ENCODE measurements at regions not wholly inside any gene's neighbourhood (a gene's known extent, or its start where the extent isn't known, plus 50 kb on each side); places are given as distances from the start of the nearest gene placed in this dataset.

GRCh38 chr3:66552846-66553245 is 52.0 kb upstream of the LRIG1 start:
- no peaks in the 10 kb centered on the region for H3F3A ChIP-seq (ENCODE audit: insufficient read depth, low read length)

GRCh38 chr3:66553441-66554113 is 52.8 kb upstream of the LRIG1 start:
- H3K79me2 ChIP-seq (ENCODE audit: low read length), result no peaks in the 10 kb centered on the region
- H3K9me3 ChIP-seq (replicated peaks; ENCODE audit: insufficient read depth, low read length), result no peaks in the 10 kb centered on the region
- TF ChIP-seq CTCF (IDR thresholded peaks at IDR 0.05; ENCODE audit: low read length) (no peak), EZH2phosphoT487 (IDR thresholded peaks at IDR 0.05; ENCODE audit: low read length) (no peak), EZH2 (optimal IDR thresholded peaks at IDR 0.05; ENCODE audit: low read depth, low read length) (no peak)
- no peak overlapping the region for H3K4me2 ChIP-seq (ENCODE audit: low read depth, low read length)
- H3K4me3 ChIP-seq (ENCODE audit: low read length), result no peak overlapping the region
- no peaks in the 10 kb centered on the region for H3F3A ChIP-seq (ENCODE audit: insufficient read depth, low read length)
- no peaks in the 10 kb centered on the region for H3K36me3 ChIP-seq (replicated peaks; ENCODE audit: insufficient read depth, low read length)
- no peak for DNase-seq
- no peak overlapping the region for H3K9ac ChIP-seq (ENCODE audit: low read length)
- H3K9me2 ChIP-seq (replicated peaks; ENCODE audit: insufficient read depth, low read length), result no peaks in the 10 kb centered on the region
- no peaks in the 10 kb centered on the region for H3K4me1 ChIP-seq (ENCODE audit: low read length)
- no peaks in the 10 kb centered on the region for H3K27me3 ChIP-seq (replicated peaks; ENCODE audit: insufficient read depth, low read length)
- H3K27ac ChIP-seq (ENCODE audit: low read length), result no peak overlapping the region
- no peaks in the 10 kb centered on the region for H4K20me1 ChIP-seq (ENCODE audit: insufficient read depth, low read length)
- no peak overlapping the region for H2AFZ ChIP-seq (ENCODE audit: low read length)

More at GRCh38 chr3:66552846-66553245, 52.0 kb upstream of the LRIG1 start:
- Histone ChIP-seq H3K36me3 (replicated peaks; ENCODE audit: insufficient read depth, low read length) (no peaks in the 10 kb centered on the region), H2AFZ (ENCODE audit: low read length) (no peak overlapping the region), H3K4me3 (ENCODE audit: low read length) (no peak overlapping the region), H3K27ac (ENCODE audit: low read length) (no peak overlapping the region), H3K27me3 (replicated peaks; ENCODE audit: insufficient read depth, low read length) (no peaks in the 10 kb centered on the region), H3K4me1 (ENCODE audit: low read length) (no peaks in the 10 kb centered on the region), H3K4me2 (ENCODE audit: low read depth, low read length) (no peak overlapping the region), H3K9me2 (replicated peaks; ENCODE audit: insufficient read depth, low read length) (no peaks in the 10 kb centered on the region), H4K20me1 (ENCODE audit: insufficient read depth, low read length) (no peaks in the 10 kb centered on the region), H3K79me2 (ENCODE audit: low read length) (no peaks in the 10 kb centered on the region), H3K9me3 (replicated peaks; ENCODE audit: insufficient read depth, low read length) (no peaks in the 10 kb centered on the region), H3K9ac (ENCODE audit: low read length) (no peak overlapping the region)
- no peak for DNase-seq
- TF ChIP-seq EZH2 (optimal IDR thresholded peaks at IDR 0.05; ENCODE audit: low read depth, low read length) (no peak), EZH2phosphoT487 (IDR thresholded peaks at IDR 0.05; ENCODE audit: low read length) (no peak), CTCF (IDR thresholded peaks at IDR 0.05; ENCODE audit: low read length) (no peak)

DNA sequence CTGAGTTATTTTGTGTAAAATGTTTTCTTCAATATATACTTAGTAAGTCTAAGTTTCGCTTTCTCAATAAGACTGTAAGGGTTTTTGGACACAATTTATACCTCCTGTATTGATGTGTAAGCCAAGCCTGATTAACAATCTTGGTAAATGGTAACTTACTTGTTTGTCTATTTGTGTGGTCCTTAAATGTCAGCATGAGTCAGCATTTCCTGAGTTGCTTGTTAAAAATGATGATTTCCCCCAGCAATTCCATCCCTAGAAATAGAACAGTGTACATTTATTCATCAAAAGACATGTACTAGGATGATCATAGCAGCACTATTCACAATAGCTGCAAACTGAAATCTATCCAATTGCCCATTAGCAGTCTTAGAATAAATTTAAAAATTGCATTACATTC is 53.4 kb upstream of the LRIG1 start:
- Histone ChIP-seq H3K27ac (ENCODE audit: low read length) (no peak overlapping the region), H3K4me1 (ENCODE audit: low read length) (no peaks in the 10 kb centered on the region), H3K4me3 (ENCODE audit: low read length) (no peak overlapping the region), H3K36me3 (replicated peaks; ENCODE audit: insufficient read depth, low read length) (no peaks in the 10 kb centered on the region), H3K9ac (ENCODE audit: low read length) (no peak overlapping the region), H3K79me2 (ENCODE audit: low read length) (no peaks in the 10 kb centered on the region), H3K9me3 (replicated peaks; ENCODE audit: insufficient read depth, low read length) (no peaks in the 10 kb centered on the region), H4K20me1 (ENCODE audit: insufficient read depth, low read length) (no peaks in the 10 kb centered on the region), H3K9me2 (replicated peaks; ENCODE audit: insufficient read depth, low read length) (no peaks in the 10 kb centered on the region), H3K27me3 (replicated peaks; ENCODE audit: insufficient read depth, low read length) (no peaks in the 10 kb centered on the region), H2AFZ (ENCODE audit: low read length) (no peak overlapping the region), H3K4me2 (ENCODE audit: low read depth, low read length) (no peak overlapping the region), H3F3A (ENCODE audit: insufficient read depth, low read length) (no peaks in the 10 kb centered on the region)
- peak; percentile 7 for DNase-seq
- TF ChIP-seq EZH2phosphoT487 (IDR thresholded peaks at IDR 0.05; ENCODE audit: low read length) (no peak), EZH2 (optimal IDR thresholded peaks at IDR 0.05; ENCODE audit: low read depth, low read length) (no peak), CTCF (IDR thresholded peaks at IDR 0.05; ENCODE audit: low read length) (no peak)
